ENCODE measurements at regions not wholly inside any gene's neighbourhood (a gene's known extent, or its start where the extent isn't known, plus 50 kb on each side); places are given as distances from the start of the nearest gene placed in this dataset.

- TF ChIP-seq MAX (IDR thresholded peaks at IDR 0.05; ENCODE audit: low read depth, low read length) (no peak), E2F4 (IDR thresholded peaks at IDR 0.05; ENCODE audit: low read depth, low read length) (no peak), CTCF (IDR thresholded peaks at IDR 0.05 in 2 of 3, conservative IDR thresholded peaks at IDR 0.05 in 1 of 3; ENCODE audit: control insufficient read depth in 2 of 3, extremely low read depth in 1 of 3, insufficient read depth in 1 of 3, low read depth in 3 of 3, low read length in 3 of 3) (no peak)
These were observed 380.8 kb downstream of the NDFIP2 start for GRCh38 chr13:79861731-79862130.

Measured in GM12878 (cell line).